Endothelial cell of umbilical vein (primary cell): ENCODE measurements at regions not wholly inside any gene's neighbourhood (a gene's known extent, or its start where the extent isn't known, plus 50 kb on each side); places are given as distances from the start of the nearest gene placed in this dataset.

ENCODE experiments used
- BruUV-seq: library from RNA; stranded (reverse); fragments of 400-500 nt; replicated peaks from 2 replicates; lab custom pipeline; 2021; lab: Mats Ljungman, UMichigan
- CTCF ChIA-PET: fragments of 300-600, 350-600 bp; sonication (Branson Sonifier 250); formaldehyde crosslinking; loops from one replicate; lab custom pipeline; 2021; ENCODE audit warnings: antibody characterized with exemption, inconsistent platforms; lab: Charles Lee
- POLR2A ChIA-PET: fragments of 300-600, 350-600 bp; sonication (Branson Sonifier 250); formaldehyde crosslinking; loops from one replicate; lab custom pipeline; 2021; ENCODE audit warnings: antibody characterized with exemption, inconsistent platforms; lab: Charles Lee
- DNase-seq: peaks from one replicate; pipeline ENCODE4 v3.0.0-alpha.2; 2011; ENCODE audit warnings: low read depth, low spot score
- FAIRE-seq: peaks from 2 replicates; lab custom pipeline; 2011; peaks lifted over from hg19 to GRCh38; lab: Jason Lieb, UNC
- H2AFZ ChIP-seq: 2 replicates; pipeline ENCODE4 v1.6.0; 2012; ENCODE audit warnings: low read depth, low read length, control low read depth, inconsistent platforms
- H3K27ac ChIP-seq: 2 replicates; pipeline ENCODE4 v1.5.1; 2011; ENCODE audit warnings: low read depth, mild to moderate bottlenecking, control low read depth, low read length, moderate library complexity; ENCODE audit not compliant: insufficient read depth
- H3K27me3 ChIP-seq, 2 experiments: 2 replicates each; pipeline versions ENCODE4 v1.6.0 to v1.6.1; 2011; ENCODE audit warnings: low read length in 2 of 2, mixed read lengths in 1 of 2; ENCODE audit not compliant: control insufficient read depth in 2 of 2, insufficient read depth in 2 of 2
- H3K36me3 ChIP-seq, 2 experiments: 2 replicates in 1 of 2; 3 replicates in 1 of 2; pipeline ENCODE4 v1.5.1; 2011; ENCODE audit warnings: low read length in 2 of 2, mild to moderate bottlenecking in 1 of 2, moderate library complexity in 1 of 2; ENCODE audit not compliant: control insufficient read depth in 2 of 2, insufficient read depth in 2 of 2; ENCODE audit errors: extremely low read depth in 1 of 2
- H3K4me1 ChIP-seq: 3 replicates; pipeline ENCODE4 v1.5.1; 2011; ENCODE audit warnings: mild to moderate bottlenecking, low read length; ENCODE audit not compliant: control insufficient read depth, insufficient read depth; ENCODE audit errors: extremely low read depth
- H3K4me2 ChIP-seq: 2 replicates; pipeline ENCODE4 v1.6.1; 2011; ENCODE audit warnings: low read length, control low read depth, mixed read lengths; ENCODE audit not compliant: insufficient read depth
- H3K4me3 ChIP-seq, 3 experiments: fragments of 200-600 bp in 1 of 3; sonication (generic), shearing (Covaris generic) in 1 of 3; replicated peaks in 1 of 3; 2 replicates each; pipeline ENCODE4 v1.5.1; 2011 to 2016; ENCODE audit warnings: control low read depth in 3 of 3, low read length in 3 of 3, mild to moderate bottlenecking in 2 of 3, inconsistent platforms in 1 of 3, low read depth in 1 of 3, moderate library complexity in 1 of 3; ENCODE audit not compliant: insufficient read depth in 1 of 3
- H3K79me2 ChIP-seq: 2 replicates; pipeline ENCODE4 v1.6.0; 2012; ENCODE audit warnings: low read length, inconsistent platforms; ENCODE audit not compliant: control insufficient read depth, insufficient read depth
- H3K9ac ChIP-seq: replicated peaks from 2 replicates; pipeline ENCODE3; 2011; ENCODE audit warnings: low read length, control low read depth; ENCODE audit not compliant: insufficient read depth; ENCODE audit errors: extremely low read depth
- H3K9me1 ChIP-seq: replicated peaks from 3 replicates; pipeline ENCODE4 v1.6.0; 2011; ENCODE audit warnings: mild to moderate bottlenecking, low read length; ENCODE audit not compliant: control insufficient read depth, insufficient read depth; ENCODE audit errors: extremely low read depth
- H3K9me3 ChIP-seq: replicated peaks from 2 replicates; pipeline ENCODE4 v1.5.1; 2012; ENCODE audit warnings: low read length, inconsistent platforms; ENCODE audit not compliant: control insufficient read depth, insufficient read depth
- H4K20me1 ChIP-seq: replicated peaks from 2 replicates; pipeline ENCODE3; 2011; ENCODE audit warnings: mild to moderate bottlenecking, low read length; ENCODE audit not compliant: control insufficient read depth, insufficient read depth; ENCODE audit errors: extremely low read depth
- EZH2 ChIP-seq: IDR thresholded peaks from 2 replicates; pipeline ENCODE4 v1.6.1; 2012; ENCODE audit warnings: borderline replicate concordance, low read depth, mild to moderate bottlenecking, moderate library complexity, low read length, inconsistent platforms; ENCODE audit not compliant: severe bottlenecking
- FOS ChIP-seq: IDR thresholded peaks from 2 replicates; pipeline ENCODE4 v1.6.1; 2011; ENCODE audit warnings: mild to moderate bottlenecking, low read length, moderate library complexity, borderline replicate concordance; ENCODE audit not compliant: insufficient read depth
- GATA2 ChIP-seq: IDR thresholded peaks from 2 replicates; pipeline ENCODE4 v1.7.0; 2011; ENCODE audit warnings: low read depth, mild to moderate bottlenecking, moderate library complexity, mixed read lengths, low read length; ENCODE audit not compliant: insufficient read length, insufficient read depth
- JUN ChIP-seq: IDR thresholded peaks from 2 replicates; pipeline ENCODE4 v1.6.1; 2011; ENCODE audit warnings: borderline replicate concordance, low read depth; ENCODE audit not compliant: insufficient read length, insufficient read depth
- MAX ChIP-seq: IDR thresholded peaks from 2 replicates; pipeline ENCODE4 v1.6.1; 2011; ENCODE audit not compliant: insufficient read depth, insufficient read length
- MYC ChIP-seq: IDR thresholded peaks from one replicate; pipeline ENCODE4 v1.6.1; 2011; ENCODE audit warnings: mild to moderate bottlenecking, low read depth, low read length
- POLR2A ChIP-seq: IDR thresholded peaks from 2 replicates; pipeline ENCODE4 v1.6.1; 2012; ENCODE audit warnings: low read depth, mild to moderate bottlenecking, control low read depth, low read length
- POLR2AphosphoS5 ChIP-seq: IDR thresholded peaks from 2 replicates; pipeline ENCODE4 v1.6.1; 2012; ENCODE audit warnings: low read depth, mild to moderate bottlenecking, control low read depth, low read length, moderate library complexity; ENCODE audit not compliant: insufficient read depth
- dilution Hi-C: fragments of 300-500 bp; cut with MboI; formaldehyde crosslinking; loops from one replicate; pipeline ENCODE4 v1.15.0; 2019; ENCODE audit warnings: low sequenced_read_pairs; ENCODE audit not compliant: extremely low pct_ligation_motif_present
- intact Hi-C: fragments of 100-400 bp; cut with micrococcal nuclease; formaldehyde crosslinking; loops from one replicate; pipeline ENCODE4 v1.10.0; 2022
- TF ChIP-seq, protein P1 (sequence below), 2 donors: IDR thresholded peaks; 1 replicate in 1 of 2; 2 replicates in 1 of 2; pipeline ENCODE4 v1.5.1; 2011; ENCODE audit warnings: low read length in 2 of 2, mild to moderate bottlenecking in 2 of 2, moderate library complexity in 2 of 2, control low read depth in 1 of 2, inconsistent platforms in 1 of 2, low read depth in 1 of 2; ENCODE audit not compliant: insufficient read depth in 1 of 2; ENCODE audit errors: extremely low read depth in 1 of 2

DNA sequence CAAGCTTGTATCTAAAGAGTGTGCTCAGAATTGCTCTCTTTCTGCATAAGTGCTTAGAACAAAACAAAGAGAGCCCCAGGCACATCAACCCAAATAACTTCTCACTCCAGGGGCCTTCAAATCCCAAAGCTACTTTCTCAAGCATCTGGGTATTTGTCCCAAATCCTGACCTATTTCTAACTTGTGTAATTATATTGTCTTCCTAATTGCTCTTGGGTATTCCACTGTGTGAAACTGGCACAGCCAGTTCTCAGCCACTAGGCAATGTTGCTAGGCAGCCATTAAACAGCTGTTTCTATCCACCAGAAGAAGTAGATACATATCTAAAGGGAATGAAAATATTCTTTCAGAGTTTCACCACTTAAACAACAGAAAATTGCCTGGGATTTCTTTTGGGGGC, 198.8 kb downstream of the PRELID2 start:
- Histone ChIP-seq H3K9me3 (no peaks in the 10 kb centered on the region), H3K4me2 (no peak overlapping the region), H3K79me2 (no peaks in the 10 kb centered on the region), H3K4me1 (no peaks in the 10 kb centered on the region), H3K36me3 (no peaks in the 10 kb centered on the region), H3K9ac (no peak overlapping the region), H3K4me3 (no peak overlapping the region), H4K20me1 (no peaks in the 10 kb centered on the region), H2AFZ (no peak overlapping the region), H3K27me3 (no peaks in the 10 kb centered on the region), H3K9me1 (no peaks in the 10 kb centered on the region), H3K27ac (no peak overlapping the region)
- no TSS peak for BruUV-seq
- DNase-seq (no peak), FAIRE-seq (no peak)
- intact Hi-C loops (no loop called here), dilution Hi-C loops (no loop called here)
- ChIA-PET POLR2A (no interaction called here), CTCF (no interaction called here)
- TF ChIP-seq POLR2AphosphoS5 = no peak
- TF ChIP-seq, protein P1, sequence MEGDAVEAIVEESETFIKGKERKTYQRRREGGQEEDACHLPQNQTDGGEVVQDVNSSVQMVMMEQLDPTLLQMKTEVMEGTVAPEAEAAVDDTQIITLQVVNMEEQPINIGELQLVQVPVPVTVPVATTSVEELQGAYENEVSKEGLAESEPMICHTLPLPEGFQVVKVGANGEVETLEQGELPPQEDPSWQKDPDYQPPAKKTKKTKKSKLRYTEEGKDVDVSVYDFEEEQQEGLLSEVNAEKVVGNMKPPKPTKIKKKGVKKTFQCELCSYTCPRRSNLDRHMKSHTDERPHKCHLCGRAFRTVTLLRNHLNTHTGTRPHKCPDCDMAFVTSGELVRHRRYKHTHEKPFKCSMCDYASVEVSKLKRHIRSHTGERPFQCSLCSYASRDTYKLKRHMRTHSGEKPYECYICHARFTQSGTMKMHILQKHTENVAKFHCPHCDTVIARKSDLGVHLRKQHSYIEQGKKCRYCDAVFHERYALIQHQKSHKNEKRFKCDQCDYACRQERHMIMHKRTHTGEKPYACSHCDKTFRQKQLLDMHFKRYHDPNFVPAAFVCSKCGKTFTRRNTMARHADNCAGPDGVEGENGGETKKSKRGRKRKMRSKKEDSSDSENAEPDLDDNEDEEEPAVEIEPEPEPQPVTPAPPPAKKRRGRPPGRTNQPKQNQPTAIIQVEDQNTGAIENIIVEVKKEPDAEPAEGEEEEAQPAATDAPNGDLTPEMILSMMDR (IDR thresholded peaks at IDR 0.05; ENCODE audit: extremely low read depth in 1 of 2, insufficient read depth in 1 of 2, low read depth in 1 of 2, low read length in 2 of 2) = no peak
- TF ChIP-seq FOS = no peak

GRCh38 chr5:145633474-145633873, 201.7 kb downstream of the PRELID2 start:
- intact Hi-C loops (no loop called here), dilution Hi-C loops (no loop called here)
- Histone ChIP-seq H3K4me1 (no peaks in the 10 kb centered on the region), H3K9me3 (no peaks in the 10 kb centered on the region), H3K36me3 (no peaks in the 10 kb centered on the region), H3K27ac (no peak overlapping the region), H3K4me3 (no peak overlapping the region), H3K79me2 (no peaks in the 10 kb centered on the region), H2AFZ (no peak overlapping the region), H4K20me1 (no peaks in the 10 kb centered on the region), H3K4me2 (no peak overlapping the region), H3K27me3 (no peaks in the 10 kb centered on the region), H3K9me1 (no peaks in the 10 kb centered on the region), H3K9ac (no peak overlapping the region)
- DNase-seq (no peak), FAIRE-seq (no peak)
- CTCF ChIA-PET = no interaction called here
- POLR2A ChIA-PET = no interaction called here
- TF ChIP-seq, protein P1 (IDR thresholded peaks at IDR 0.05; ENCODE audit: extremely low read depth in 1 of 2, insufficient read depth in 1 of 2, low read depth in 1 of 2, low read length in 2 of 2) = no peak
- TF ChIP-seq FOS = no peak
- no peak for TF ChIP-seq MAX
- no peak for TF ChIP-seq JUN
- no peak for TF ChIP-seq GATA2
- TF ChIP-seq POLR2A = no peak
- TF ChIP-seq POLR2AphosphoS5 = no peak
- TF ChIP-seq MYC = no peak
- TF ChIP-seq EZH2 = no peak
- BruUV-seq = no TSS peak
